GM12878 (cell line): ENCODE measurements at regions not wholly inside any gene's neighbourhood (a gene's known extent, or its start where the extent isn't known, plus 50 kb on each side); places are given as distances from the start of the nearest gene placed in this dataset.

ENCODE experiments used
- BMI1 ChIP-seq: fragments of 450-650 bp; IDR thresholded peaks from 2 replicates; pipeline ENCODE4 v1.6.1; 2016; ENCODE audit warnings: mild to moderate bottlenecking, moderate library complexity, borderline replicate concordance
- CBX3 ChIP-seq: fragments of 200-600 bp; sonication (generic); IDR thresholded peaks from 2 replicates; pipeline ENCODE4 v1.6.1; 2016; ENCODE audit warnings: low read depth, borderline replicate concordance
- JUNB ChIP-seq: IDR thresholded peaks from 2 replicates; pipeline ENCODE4 v1.6.1; 2016; ENCODE audit warnings: antibody characterized with exemption, mild to moderate bottlenecking
- MYB ChIP-seq: fragments of 150-350 bp; IDR thresholded peaks from 2 replicates; pipeline ENCODE4 v1.6.1; 2014; ENCODE audit warnings: mild to moderate bottlenecking, low read depth, low read length, borderline replicate concordance
- TARDBP ChIP-seq: IDR thresholded peaks from 2 replicates; pipeline ENCODE4 v1.6.1; 2016; ENCODE audit warnings: borderline replicate concordance
- TF ChIP-seq, protein P1 (sequence below): fragments of 450-650 bp; formaldehyde crosslinking; IDR thresholded peaks from 2 replicates; pipeline ENCODE4 v1.4.0; 2022; ENCODE audit warnings: mild to moderate bottlenecking, moderate library complexity
- TF ChIP-seq, protein P2 (sequence below): fragments of 450-650 bp; IDR thresholded peaks from 2 replicates; pipeline ENCODE4 v1.6.1; 2016; ENCODE audit warnings: mild to moderate bottlenecking

DNA sequence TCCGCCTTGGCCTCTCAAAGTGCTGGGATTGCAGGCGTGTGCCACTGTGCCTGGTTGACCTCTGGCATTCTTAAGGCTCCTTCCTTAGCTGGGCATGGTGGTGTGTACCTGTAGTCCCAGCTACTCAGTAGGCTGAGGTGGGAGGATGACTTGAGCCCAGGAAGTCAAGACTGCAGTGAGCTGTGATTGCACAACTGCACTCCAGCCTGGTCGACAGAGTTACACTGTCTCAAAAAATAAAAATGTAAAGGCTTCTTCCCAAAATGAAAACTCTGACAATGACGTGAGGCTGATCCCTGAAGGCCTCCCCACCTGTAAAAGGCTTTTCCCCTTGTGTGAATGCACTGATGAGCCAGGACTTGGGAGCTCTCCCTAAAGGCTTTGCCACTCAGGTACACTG is 62.4 kb downstream of the ZBTB9 start (continued):
- TF ChIP-seq, protein P1, sequence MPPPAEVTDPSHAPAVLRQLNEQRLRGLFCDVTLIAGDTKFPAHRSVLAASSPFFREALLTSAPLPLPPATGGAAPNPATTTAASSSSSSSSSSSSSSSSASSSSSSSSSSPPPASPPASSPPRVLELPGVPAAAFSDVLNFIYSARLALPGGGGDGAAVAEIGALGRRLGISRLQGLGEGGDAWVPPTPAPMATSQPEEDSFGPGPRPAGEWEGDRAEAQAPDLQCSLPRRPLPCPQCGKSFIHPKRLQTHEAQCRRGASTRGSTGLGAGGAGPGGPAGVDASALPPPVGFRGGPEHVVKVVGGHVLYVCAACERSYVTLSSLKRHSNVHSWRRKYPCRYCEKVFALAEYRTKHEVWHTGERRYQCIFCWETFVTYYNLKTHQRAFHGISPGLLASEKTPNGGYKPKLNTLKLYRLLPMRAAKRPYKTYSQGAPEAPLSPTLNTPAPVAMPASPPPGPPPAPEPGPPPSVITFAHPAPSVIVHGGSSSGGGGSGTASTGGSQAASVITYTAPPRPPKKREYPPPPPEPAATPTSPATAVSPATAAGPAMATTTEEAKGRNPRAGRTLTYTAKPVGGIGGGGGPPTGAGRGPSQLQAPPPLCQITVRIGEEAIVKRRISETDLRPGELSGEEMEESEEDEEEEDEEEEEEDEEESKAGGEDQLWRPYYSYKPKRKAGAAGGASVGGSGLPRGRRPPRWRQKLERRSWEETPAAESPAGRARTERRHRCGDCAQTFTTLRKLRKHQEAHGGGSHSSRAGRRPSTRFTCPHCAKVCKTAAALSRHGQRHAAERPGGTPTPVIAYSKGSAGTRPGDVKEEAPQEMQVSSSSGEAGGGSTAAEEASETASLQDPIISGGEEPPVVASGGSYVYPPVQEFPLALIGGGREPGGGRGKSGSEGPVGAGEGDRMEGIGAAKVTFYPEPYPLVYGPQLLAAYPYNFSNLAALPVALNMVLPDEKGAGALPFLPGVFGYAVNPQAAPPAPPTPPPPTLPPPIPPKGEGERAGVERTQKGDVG (CRISPR knock-in tag): no peak
- TF ChIP-seq BMI1 (no peak), JUNB (no peak), MYB (no peak), TARDBP (no peak), CBX3 (no peak)
- TF ChIP-seq, protein P2, sequence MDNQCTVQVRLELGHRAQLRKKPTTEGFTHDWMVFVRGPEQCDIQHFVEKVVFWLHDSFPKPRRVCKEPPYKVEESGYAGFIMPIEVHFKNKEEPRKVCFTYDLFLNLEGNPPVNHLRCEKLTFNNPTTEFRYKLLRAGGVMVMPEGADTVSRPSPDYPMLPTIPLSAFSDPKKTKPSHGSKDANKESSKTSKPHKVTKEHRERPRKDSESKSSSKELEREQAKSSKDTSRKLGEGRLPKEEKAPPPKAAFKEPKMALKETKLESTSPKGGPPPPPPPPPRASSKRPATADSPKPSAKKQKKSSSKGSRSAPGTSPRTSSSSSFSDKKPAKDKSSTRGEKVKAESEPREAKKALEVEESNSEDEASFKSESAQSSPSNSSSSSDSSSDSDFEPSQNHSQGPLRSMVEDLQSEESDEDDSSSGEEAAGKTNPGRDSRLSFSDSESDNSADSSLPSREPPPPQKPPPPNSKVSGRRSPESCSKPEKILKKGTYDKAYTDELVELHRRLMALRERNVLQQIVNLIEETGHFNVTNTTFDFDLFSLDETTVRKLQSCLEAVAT: no peak
